LNCaP clone FGC (cell line): ENCODE measurements at regions not wholly inside any gene's neighbourhood (a gene's known extent, or its start where the extent isn't known, plus 50 kb on each side); places are given as distances from the start of the nearest gene placed in this dataset.
"Not testable (repeated sequence)": the region's sequence is repeated elsewhere in the genome, so short reads cannot be mapped to it uniquely, and the experiment has no call there.

ENCODE experiments used
- DNase-seq: peaks from one replicate; pipeline ENCODE4 v3.0.0-alpha.2; 2011; ENCODE audit warnings: low read depth
- H3K4me3 ChIP-seq: 2 replicates; pipeline ENCODE4 v1.5.1; 2011; ENCODE audit warnings: mild to moderate bottlenecking, low read depth, low read length, control low read depth
- CTCF ChIP-seq: IDR thresholded peaks from 2 replicates; pipeline ENCODE4 v1.5.1; 2012; ENCODE audit warnings: mild to moderate bottlenecking; ENCODE audit not compliant: control insufficient read depth, insufficient read depth; ENCODE audit errors: extremely low read depth

- TF ChIP-seq CTCF: no peak
- DNase-seq: no peak
- H3K4me3 ChIP-seq: no peak overlapping the region
These were observed 339.1 kb downstream of the UTRN start for GRCh38 chr6:144624246-144624645.

DNA sequence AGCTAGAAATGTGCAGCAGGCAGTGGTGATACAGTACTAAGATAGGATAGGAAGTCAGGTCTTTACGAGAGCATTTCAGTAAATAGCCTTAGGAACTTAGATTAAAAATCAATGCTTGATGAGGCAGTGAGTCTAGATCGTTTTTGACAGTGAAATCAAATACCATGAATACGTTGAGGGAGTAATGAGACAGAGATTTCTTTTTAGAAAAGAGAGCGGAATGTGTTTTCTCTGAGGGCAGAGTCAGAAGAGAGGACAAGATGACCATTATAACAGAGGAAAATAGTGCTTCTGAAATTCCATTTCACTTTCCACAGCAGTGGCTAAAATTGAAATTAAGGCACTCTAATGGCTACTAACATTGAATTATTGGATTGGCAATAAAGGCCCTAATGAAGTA lies 339.6 kb downstream of the UTRN start:
- no peak for DNase-seq
- TF ChIP-seq CTCF: no peak
- no peak overlapping the region for H3K4me3 ChIP-seq

GRCh38 chr6:144630857-144631256 lies 345.7 kb downstream of the UTRN start:
- no peak for TF ChIP-seq CTCF
- no peak for DNase-seq
- H3K4me3 ChIP-seq: no peak overlapping the region

DNA sequence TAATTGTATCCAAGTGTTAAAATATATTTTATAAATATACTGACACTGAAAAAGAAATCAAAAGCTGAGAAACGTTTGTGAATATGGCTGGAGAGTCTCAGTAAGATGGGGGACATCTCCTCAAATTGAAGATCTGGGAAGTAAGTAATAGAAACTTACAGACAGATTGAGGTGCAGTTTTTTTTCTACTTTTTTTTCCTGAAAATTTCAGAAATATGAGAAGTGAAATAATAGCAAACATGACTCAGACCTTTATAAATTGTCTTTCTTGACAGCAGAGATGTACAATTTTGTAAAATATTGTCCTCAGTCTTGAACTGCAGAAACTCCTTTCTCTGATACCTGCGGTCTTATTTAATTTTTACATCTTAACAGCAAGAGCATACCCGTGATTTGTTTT lies 347.1 kb downstream of the UTRN start:
- no peak for DNase-seq
- no peak overlapping the region for H3K4me3 ChIP-seq
- no peak for TF ChIP-seq CTCF

- DNase-seq: no peak
- TF ChIP-seq CTCF: no peak
- no peak overlapping the region for H3K4me3 ChIP-seq
These were observed 348.8 kb downstream of the UTRN start for GRCh38 chr6:144633886-144634285.

DNA sequence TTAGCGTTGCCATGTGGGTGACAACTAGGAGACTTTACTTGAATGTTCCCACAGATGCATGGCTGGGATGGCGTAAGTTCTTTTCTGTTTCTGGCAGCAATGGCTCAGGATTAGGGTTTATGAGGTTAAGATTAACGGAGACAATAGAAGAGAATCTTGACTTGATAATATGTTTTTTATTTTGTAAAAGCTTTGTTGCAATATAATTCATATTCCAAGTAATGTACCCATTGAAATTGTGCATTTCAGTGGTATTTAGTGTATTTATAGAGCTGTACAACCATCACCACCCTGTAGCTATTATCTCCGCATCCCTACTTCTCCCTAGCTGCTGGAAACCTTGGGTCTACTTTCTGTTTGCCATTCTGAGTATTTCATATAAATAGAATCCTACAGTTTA lies 349.2 kb downstream of the UTRN start:
- no peak for TF ChIP-seq CTCF
- H3K4me3 ChIP-seq: no peak overlapping the region
- no peak for DNase-seq

GRCh38 chr6:144635051-144635450 lies 349.9 kb downstream of the UTRN start:
- TF ChIP-seq CTCF: no peak
- DNase-seq: no peak
- no peak overlapping the region for H3K4me3 ChIP-seq

- DNase-seq: not testable (repeated sequence)
These were observed 350.9 kb downstream of the UTRN start for GRCh38 chr6:144636025-144636424.

More at GRCh38 chr6:144636025-144636424, 350.9 kb downstream of the UTRN start:
- H3K4me3 ChIP-seq: not testable (repeated sequence)
